ENCODE measurements at regions not wholly inside any gene's neighbourhood (a gene's known extent, or its start where the extent isn't known, plus 50 kb on each side); places are given as distances from the start of the nearest gene placed in this dataset.

GRCh38 chr9:13841746-13842462 lies 472.0 kb downstream of the NFIB start:
- H3K36me3 Mint-ChIP-seq, result peaks cover 0 to 4% (median 0%) of the 10 kb centered on the region in 5 donors
- H3K27me3 Mint-ChIP-seq, result no peaks in the 10 kb centered on the region
- POLR2A ChIA-PET, result no interaction called here
- no peaks in the 10 kb centered on the region for H3K36me3 ChIP-seq (ENCODE audit: control insufficient read depth in 2 of 3, insufficient read depth in 3 of 3, low read length in 3 of 3)
- H3K27ac ChIP-seq (ENCODE audit: low read depth, low read length), result no peak overlapping the region
- H3K9me3 ChIP-seq (ENCODE audit: control insufficient read depth in 2 of 3, low read length in 3 of 3), result no peaks in the 10 kb centered on the region
- CTCF ChIA-PET, result no interaction called here
- no peaks in the 10 kb centered on the region for H3K4me1 Mint-ChIP-seq
- no peak overlapping the region for H3K4me3 Mint-ChIP-seq
- no peak overlapping the region for H3K4me3 ChIP-seq (ENCODE audit: low read length)
- H3K27ac Mint-ChIP-seq, result no peak overlapping the region
- ATAC-seq (no peak), DNase-seq (no peak)
- H3K4me1 ChIP-seq (ENCODE audit: control insufficient read depth in 2 of 2, insufficient read depth in 2 of 2, low read length in 2 of 2), result no peaks in the 10 kb centered on the region
- intact Hi-C loops (cut with micrococcal nuclease), result no loop called here
- H3K27me3 ChIP-seq (ENCODE audit: control insufficient read depth in 2 of 2, insufficient read depth in 2 of 2, low read length in 2 of 2), result no peaks in the 10 kb centered on the region
- peaks cover 0 to 28% (median 3%) of the 10 kb centered on the region in 11 donors for H3K9me3 Mint-ChIP-seq

- H3K9me3 Mint-ChIP-seq, result peaks cover 7 to 32% (median 16%) of the 10 kb centered on the region in 11 donors
- intact Hi-C loops (cut with micrococcal nuclease), result no loop called here
- no peaks in the 10 kb centered on the region for H3K4me1 Mint-ChIP-seq
- Histone ChIP-seq H3K4me3 (ENCODE audit: low read length) (no peak overlapping the region), H3K27me3 (ENCODE audit: control insufficient read depth in 2 of 2, insufficient read depth in 2 of 2, low read length in 2 of 2) (no peaks in the 10 kb centered on the region), H3K4me1 (ENCODE audit: control insufficient read depth in 2 of 2, insufficient read depth in 2 of 2, low read length in 2 of 2) (no peaks in the 10 kb centered on the region), H3K27ac (ENCODE audit: low read depth, low read length) (no peak overlapping the region), H3K36me3 (ENCODE audit: control insufficient read depth in 2 of 3, insufficient read depth in 3 of 3, low read length in 3 of 3) (no peaks in the 10 kb centered on the region), H3K9me3 (ENCODE audit: control insufficient read depth in 2 of 3, low read length in 3 of 3) (peaks cover 0 to 7% (median 0%) of the 10 kb centered on the region in 3 experiments)
- peaks cover 0 to 11% (median 0%) of the 10 kb centered on the region in 5 donors for H3K36me3 Mint-ChIP-seq
- DNase-seq (no peak), ATAC-seq (no peak)
- POLR2A ChIA-PET, result no interaction called here
- H3K4me3 Mint-ChIP-seq, result no peak overlapping the region
- H3K27me3 Mint-ChIP-seq, result no peaks in the 10 kb centered on the region
- H3K27ac Mint-ChIP-seq, result no peak overlapping the region
- CTCF ChIA-PET, result no interaction called here
These were observed 481.5 kb downstream of the NFIB start for GRCh38 chr9:13832446-13832845.

GRCh38 chr9:13823026-13823425 lies 490.9 kb downstream of the NFIB start:
- no peaks in the 10 kb centered on the region for H3K27me3 Mint-ChIP-seq
- Histone ChIP-seq H3K9me3 (ENCODE audit: control insufficient read depth in 2 of 3, low read length in 3 of 3) (peaks cover 0 to 5% (median 0%) of the 10 kb centered on the region in 3 experiments), H3K4me1 (ENCODE audit: control insufficient read depth in 2 of 2, insufficient read depth in 2 of 2, low read length in 2 of 2) (no peaks in the 10 kb centered on the region), H3K36me3 (ENCODE audit: control insufficient read depth in 2 of 3, insufficient read depth in 3 of 3, low read length in 3 of 3) (no peaks in the 10 kb centered on the region), H3K27me3 (ENCODE audit: control insufficient read depth in 2 of 2, insufficient read depth in 2 of 2, low read length in 2 of 2) (no peaks in the 10 kb centered on the region), H3K27ac (ENCODE audit: low read depth, low read length) (no peak overlapping the region), H3K4me3 (ENCODE audit: low read length) (no peak overlapping the region)
- ATAC-seq (no peak), DNase-seq (no peak)
- intact Hi-C loops (cut with micrococcal nuclease), result no loop called here
- peaks cover 0 to 4% (median 0%) of the 10 kb centered on the region in 5 donors for H3K36me3 Mint-ChIP-seq
- H3K9me3 Mint-ChIP-seq, result peaks cover 0 to 20% (median 10%) of the 10 kb centered on the region in 11 donors
- no peaks in the 10 kb centered on the region for H3K4me1 Mint-ChIP-seq
- H3K4me3 Mint-ChIP-seq, result no peak overlapping the region
- ChIA-PET CTCF (no interaction called here), POLR2A (no interaction called here)
- no peak overlapping the region for H3K27ac Mint-ChIP-seq

GRCh38 chr9:13817754-13818278 lies 496.1 kb downstream of the NFIB start:
- H3K4me1 Mint-ChIP-seq, result no peaks in the 10 kb centered on the region
- DNase-seq (no peak), ATAC-seq (no peak)
- H3K4me1 ChIP-seq (ENCODE audit: control insufficient read depth in 2 of 2, insufficient read depth in 2 of 2, low read length in 2 of 2), result no peaks in the 10 kb centered on the region
- peaks cover 0 to 30% (median 9%) of the 10 kb centered on the region in 11 donors for H3K9me3 Mint-ChIP-seq
- H3K36me3 ChIP-seq (ENCODE audit: control insufficient read depth in 2 of 3, insufficient read depth in 3 of 3, low read length in 3 of 3), result no peaks in the 10 kb centered on the region
- ChIA-PET POLR2A (no interaction called here), CTCF (no interaction called here)
- H3K4me3 Mint-ChIP-seq, result no peak overlapping the region
- H3K27ac ChIP-seq (ENCODE audit: low read depth, low read length), result no peak overlapping the region
- H3K36me3 Mint-ChIP-seq, result peaks cover 0 to 4% (median 0%) of the 10 kb centered on the region in 5 donors
- peaks cover 0 to 5% (median 0%) of the 10 kb centered on the region in 3 experiments for H3K9me3 ChIP-seq (ENCODE audit: control insufficient read depth in 2 of 3, low read length in 3 of 3)
- intact Hi-C loops (cut with micrococcal nuclease), result no loop called here
- no peak overlapping the region for H3K4me3 ChIP-seq (ENCODE audit: low read length)
- H3K27ac Mint-ChIP-seq, result no peak overlapping the region
- H3K27me3 ChIP-seq (ENCODE audit: control insufficient read depth in 2 of 2, insufficient read depth in 2 of 2, low read length in 2 of 2), result no peaks in the 10 kb centered on the region
- no peaks in the 10 kb centered on the region for H3K27me3 Mint-ChIP-seq

GRCh38 chr9:13816837-13817236 lies 497.1 kb downstream of the NFIB start:
- CTCF ChIA-PET, result no interaction called here
- H3K27ac ChIP-seq (ENCODE audit: low read depth, low read length), result no peak overlapping the region
- no peak overlapping the region for H3K27ac Mint-ChIP-seq
- H3K36me3 Mint-ChIP-seq, result peaks cover 0 to 6% (median 0%) of the 10 kb centered on the region in 5 donors
- H3K4me3 ChIP-seq (ENCODE audit: low read length), result no peak overlapping the region
- H3K27me3 ChIP-seq (ENCODE audit: control insufficient read depth in 2 of 2, insufficient read depth in 2 of 2, low read length in 2 of 2), result no peaks in the 10 kb centered on the region
- peaks cover 0 to 5% (median 0%) of the 10 kb centered on the region in 3 experiments for H3K9me3 ChIP-seq (ENCODE audit: control insufficient read depth in 2 of 3, low read length in 3 of 3)
- H3K4me1 Mint-ChIP-seq, result no peaks in the 10 kb centered on the region
- DNase-seq (no peak), ATAC-seq (no peak)
- H3K36me3 ChIP-seq (ENCODE audit: control insufficient read depth in 2 of 3, insufficient read depth in 3 of 3, low read length in 3 of 3), result no peaks in the 10 kb centered on the region
- no peak overlapping the region for H3K4me3 Mint-ChIP-seq
- intact Hi-C loops (cut with micrococcal nuclease), result no loop called here
- POLR2A ChIA-PET, result no interaction called here
- H3K4me1 ChIP-seq (ENCODE audit: control insufficient read depth in 2 of 2, insufficient read depth in 2 of 2, low read length in 2 of 2), result no peaks in the 10 kb centered on the region
- peaks cover 2 to 30% (median 9%) of the 10 kb centered on the region in 11 donors for H3K9me3 Mint-ChIP-seq
- H3K27me3 Mint-ChIP-seq, result no peaks in the 10 kb centered on the region

GRCh38 chr9:13814647-13815400 lies 499.1 kb downstream of the NFIB start:
- Mint-ChIP-seq H3K36me3 (peaks cover 0 to 3% (median 0%) of the 10 kb centered on the region in 5 donors), H3K27ac (no peak overlapping the region), H3K4me3 (no peak overlapping the region), H3K4me1 (no peaks in the 10 kb centered on the region), H3K27me3 (no peaks in the 10 kb centered on the region), H3K9me3 (peaks cover 0 to 32% (median 7%) of the 10 kb centered on the region in 11 donors)
- Histone ChIP-seq H3K4me3 (ENCODE audit: low read length) (no peak overlapping the region), H3K36me3 (ENCODE audit: control insufficient read depth in 2 of 3, insufficient read depth in 3 of 3, low read length in 3 of 3) (no peaks in the 10 kb centered on the region), H3K9me3 (ENCODE audit: control insufficient read depth in 2 of 3, low read length in 3 of 3) (no peaks in the 10 kb centered on the region), H3K27ac (ENCODE audit: low read depth, low read length) (no peak overlapping the region), H3K4me1 (ENCODE audit: control insufficient read depth in 2 of 2, insufficient read depth in 2 of 2, low read length in 2 of 2) (no peaks in the 10 kb centered on the region), H3K27me3 (ENCODE audit: control insufficient read depth in 2 of 2, insufficient read depth in 2 of 2, low read length in 2 of 2) (no peaks in the 10 kb centered on the region)
- ATAC-seq, result no peak
- intact Hi-C loops (cut with micrococcal nuclease), result no loop called here
- DNase-seq, result no peak
- CTCF ChIA-PET, result no interaction called here
- POLR2A ChIA-PET, result no interaction called here
